H9 (cell line): ENCODE measurements at regions not wholly inside any gene's neighbourhood (a gene's known extent, or its start where the extent isn't known, plus 50 kb on each side); places are given as distances from the start of the nearest gene placed in this dataset.

Experiments
- DNase-seq: peaks from one replicate; pipeline ENCODE4 v3.0.0-alpha.2; 2017
- H2AFZ ChIP-seq: one replicate; pipeline ENCODE4 v1.6.1; 2013; ENCODE audit warnings: mild to moderate bottlenecking, low read length, control low read depth, moderate library complexity
- H2AK5ac ChIP-seq: 2 replicates; pipeline ENCODE4 v1.6.1; 2013; ENCODE audit warnings: low read length, control low read depth, mixed read lengths; ENCODE audit not compliant: insufficient read length
- H2BK120ac ChIP-seq: one replicate; pipeline ENCODE4 v1.6.1; 2013; ENCODE audit warnings: low read depth, mild to moderate bottlenecking, low read length, control low read depth, inconsistent platforms; ENCODE audit not compliant: poor library complexity, severe bottlenecking
- H2BK12ac ChIP-seq: 2 replicates; pipeline ENCODE4 v1.6.1; 2013; ENCODE audit warnings: low read length, control low read depth, mixed read lengths, low read depth; ENCODE audit not compliant: insufficient read length
- H2BK15ac ChIP-seq: 2 replicates; pipeline ENCODE4 v1.6.1; 2013; ENCODE audit warnings: low read depth, low read length, control low read depth
- H2BK20ac ChIP-seq: one replicate; pipeline ENCODE4 v1.6.1; 2013; ENCODE audit warnings: low read depth, mild to moderate bottlenecking, low read length, control low read depth, inconsistent platforms; ENCODE audit not compliant: poor library complexity, severe bottlenecking
- H2BK5ac ChIP-seq: 2 replicates; pipeline ENCODE4 v1.6.1; 2013; ENCODE audit warnings: low read length, control low read depth, mixed read lengths; ENCODE audit not compliant: insufficient read length
- H3K14ac ChIP-seq: 2 replicates; pipeline ENCODE4 v1.6.1; 2013; ENCODE audit warnings: low read length, control low read depth; ENCODE audit not compliant: insufficient read depth
- H3K18ac ChIP-seq: 2 replicates; pipeline ENCODE4 v1.6.1; 2013; ENCODE audit warnings: low read depth, mild to moderate bottlenecking, mixed read lengths, low read length, control low read depth; ENCODE audit not compliant: insufficient read length
- H3K23ac ChIP-seq: 2 replicates; pipeline ENCODE4 v1.6.1; 2013; ENCODE audit warnings: low read length, control low read depth, mixed read lengths, low read depth; ENCODE audit not compliant: insufficient read length
- H3K23me2 ChIP-seq: 2 replicates; pipeline ENCODE4 v1.6.1; 2013; ENCODE audit warnings: low read depth, mild to moderate bottlenecking, mixed read lengths, low read length, control low read depth; ENCODE audit not compliant: insufficient read length, poor library complexity, severe bottlenecking
- H3K27ac ChIP-seq: 2 replicates; pipeline ENCODE4 v1.5.1; 2013; ENCODE audit warnings: low read length, control low read depth, mixed read lengths, low read depth; ENCODE audit not compliant: insufficient read length
- H3K27me3 ChIP-seq: 2 replicates; pipeline ENCODE4 v1.6.1; 2013; ENCODE audit warnings: low read length, control low read depth, inconsistent platforms; ENCODE audit not compliant: insufficient read depth
- H3K4ac ChIP-seq: 2 replicates; pipeline ENCODE4 v1.6.1; 2013; ENCODE audit warnings: low read depth, mild to moderate bottlenecking, control low read depth, inconsistent platforms, low read length, moderate library complexity
- H3K4me1 ChIP-seq: 2 replicates; pipeline ENCODE4 v1.6.1; 2013; ENCODE audit warnings: low read length, control low read depth, inconsistent platforms; ENCODE audit not compliant: insufficient read depth
- H3K4me2 ChIP-seq: 2 replicates; pipeline ENCODE4 v1.6.1; 2013; ENCODE audit warnings: low read length, control low read depth, mixed read lengths; ENCODE audit not compliant: insufficient read length, insufficient read depth
- H3K56ac ChIP-seq: 2 replicates; pipeline ENCODE4 v1.6.1; 2013; ENCODE audit warnings: low read depth, mild to moderate bottlenecking, mixed read lengths, low read length, control low read depth; ENCODE audit not compliant: insufficient read length
- H3K79me1 ChIP-seq: 2 replicates; pipeline ENCODE4 v1.6.1; 2013; ENCODE audit warnings: low read depth, mild to moderate bottlenecking, moderate library complexity, low read length, control low read depth, inconsistent platforms; ENCODE audit not compliant: insufficient read depth, poor library complexity, severe bottlenecking
- H3K79me2 ChIP-seq: 2 replicates; pipeline ENCODE4 v1.6.1; 2013; ENCODE audit warnings: low read length, control low read depth, inconsistent platforms; ENCODE audit not compliant: insufficient read depth
- H3K9ac ChIP-seq: 2 replicates; pipeline ENCODE4 v1.6.1; 2013; ENCODE audit warnings: low read length, control low read depth, mixed read lengths; ENCODE audit not compliant: insufficient read length; ENCODE audit errors: extremely low read depth
- H3K9me3 ChIP-seq: one replicate; pipeline ENCODE4 v1.6.1; 2013; ENCODE audit warnings: low read depth, low read length, inconsistent platforms; ENCODE audit not compliant: control insufficient read depth
- H3T11ph ChIP-seq: one replicate; pipeline ENCODE4 v1.6.1; 2013; ENCODE audit warnings: mild to moderate bottlenecking, low read length, control low read depth, inconsistent platforms
- H4K20me1 ChIP-seq: one replicate; pipeline ENCODE4 v1.6.1; 2013; ENCODE audit not compliant: control insufficient read depth, insufficient read length, insufficient read depth
- H4K5ac ChIP-seq: 2 replicates; pipeline ENCODE4 v1.6.1; 2013; ENCODE audit warnings: low read depth, mild to moderate bottlenecking, mixed read lengths, low read length, control low read depth; ENCODE audit not compliant: insufficient read length
- H4K8ac ChIP-seq: replicated peaks from 2 replicates; pipeline ENCODE4 v1.6.1; 2013; ENCODE audit warnings: low read length, control low read depth, mixed read lengths, low read depth; ENCODE audit not compliant: insufficient read length
- H4K91ac ChIP-seq: 2 replicates; pipeline ENCODE4 v1.6.1; 2013; ENCODE audit warnings: low read depth, mild to moderate bottlenecking, moderate library complexity, mixed read lengths, low read length, control low read depth; ENCODE audit not compliant: insufficient read length
- H3K27ac Mint-ChIP-seq, 3 experiments: 2 replicates in 2 of 3; 3 replicates in 1 of 3; pipeline ENCODE4 v1.8.0; 2020 to 2021; ENCODE audit warnings: mixed read lengths in 3 of 3, mild to moderate bottlenecking in 1 of 3, moderate library complexity in 1 of 3
- H3K27me3 Mint-ChIP-seq: 2 replicates; pipeline ENCODE4 v1.8.0; 2021; ENCODE audit warnings: low read depth, mild to moderate bottlenecking, moderate library complexity, mixed read lengths
- H3K36me3 Mint-ChIP-seq, 3 experiments: 2 replicates in 2 of 3; 3 replicates in 1 of 3; pipeline ENCODE4 v1.8.0; 2020 to 2021; ENCODE audit warnings: low read depth in 3 of 3, mixed read lengths in 3 of 3; ENCODE audit not compliant: insufficient read depth in 1 of 3
- H3K4me1 Mint-ChIP-seq, 2 experiments: 2 replicates each; pipeline ENCODE4 v1.8.0; 2020; ENCODE audit warnings: mixed read lengths in 2 of 2
- H3K4me3 Mint-ChIP-seq, 2 experiments: 2 replicates in 1 of 2; 3 replicates in 1 of 2; pipeline ENCODE4 v1.8.0; 2020 to 2021; ENCODE audit warnings: mild to moderate bottlenecking in 2 of 2, mixed read lengths in 2 of 2, moderate library complexity in 1 of 2
- H3K9me3 Mint-ChIP-seq, 2 experiments: 2 replicates in 1 of 2; 3 replicates in 1 of 2; pipeline ENCODE4 v1.8.0; 2020; ENCODE audit warnings: mild to moderate bottlenecking in 2 of 2, mixed read lengths in 2 of 2, moderate library complexity in 1 of 2
- CTCF ChIP-seq: fragments of 200-600 bp; sonication (generic); conservative IDR thresholded peaks from 3 replicates; pipeline ENCODE4 v1.8.0; 2021; ENCODE audit warnings: antibody characterized with exemption, mild to moderate bottlenecking
- WGBS: extraction: QIAGEN DNeasy Blood & Tissue Kit; methylation state at CpG from one replicate; pipeline ENCODE4 v1.1.7; 2013; ENCODE audit warnings: missing lambda C conversion rate, low lambda C conversion rate, mixed read lengths; ENCODE audit not compliant: insufficient read length; ENCODE audit errors: extremely low coverage; 5-methylcytosine and 5-hydroxymethylcytosine counted together

- Mint-ChIP-seq H3K9me3 (no peaks in the 10 kb centered on the region), H3K27ac (no peak overlapping the region), H3K4me1 (no peaks in the 10 kb centered on the region), H3K36me3 (no peaks in the 10 kb centered on the region), H3K4me3 (no peak overlapping the region), H3K27me3 (no peaks in the 10 kb centered on the region)
- H2BK12ac ChIP-seq, result no peak overlapping the region
- no peak overlapping the region for H2BK20ac ChIP-seq
- no peak overlapping the region for H2BK5ac ChIP-seq
- H3K27me3 ChIP-seq, result no peaks in the 10 kb centered on the region
- H3K4ac ChIP-seq, result no peak overlapping the region
- no peak overlapping the region for H3K27ac ChIP-seq
- H2BK15ac ChIP-seq, result no peak overlapping the region
- H4K91ac ChIP-seq, result no peak overlapping the region
- no CpG with 5 or more reads among the region's 1 CpG for WGBS
- no peak for TF ChIP-seq CTCF
- H3K4me1 ChIP-seq, result no peaks in the 10 kb centered on the region
- no peak overlapping the region for H3K4me2 ChIP-seq
- no peak overlapping the region for H3K56ac ChIP-seq
- no peak overlapping the region for H3T11ph ChIP-seq
- no peak overlapping the region for H3K23ac ChIP-seq
- no peaks in the 10 kb centered on the region for H3K9me3 ChIP-seq
- no peak overlapping the region for H2BK120ac ChIP-seq
- no peaks in the 10 kb centered on the region for H3K79me1 ChIP-seq
- no peak overlapping the region for H3K18ac ChIP-seq
- no peaks in the 10 kb centered on the region for H3K79me2 ChIP-seq
- H4K5ac ChIP-seq, result no peak overlapping the region
- no peaks in the 10 kb centered on the region for H4K20me1 ChIP-seq
- H2AFZ ChIP-seq, result no peak overlapping the region
- no peak overlapping the region for H3K9ac ChIP-seq
- no peak overlapping the region for H4K8ac ChIP-seq
- H3K23me2 ChIP-seq, result no peaks in the 10 kb centered on the region
- DNase-seq, result no peak
- no peak overlapping the region for H2AK5ac ChIP-seq
- no peak overlapping the region for H3K14ac ChIP-seq
Measured at GRCh38 chr1:67952071-67952470, 98.4 kb downstream of the DIRAS3 start.
